PC-3 (cell line): ENCODE measurements at regions not wholly inside any gene's neighbourhood (a gene's known extent, or its start where the extent isn't known, plus 50 kb on each side); places are given as distances from the start of the nearest gene placed in this dataset.

ENCODE experiments used
- ATAC-seq: fragments of 200-7000 bp; cut with Tn5 transposase; 2 replicates; pipeline ENCODE4 v1.9.1; 2020; ENCODE audit warnings: mild to moderate bottlenecking, moderate library complexity
- BruUV-seq: library from RNA; stranded (reverse); fragments of 400-500 nt; replicated peaks from 2 replicates; lab custom pipeline; 2021; lab: Mats Ljungman, UMichigan
- CTCF ChIA-PET: fragments of 300-600 bp; sonication (Branson Sonifier 250); formaldehyde crosslinking; loops from one replicate; lab custom pipeline; 2022; ENCODE audit warnings: antibody characterized with exemption; lab: Charles Lee
- POLR2A ChIA-PET: fragments of 300-600 bp; sonication (Branson Sonifier 250); formaldehyde crosslinking; loops from one replicate; lab custom pipeline; 2022; ENCODE audit warnings: antibody characterized with exemption; ENCODE audit not compliant: unreplicated experiment; lab: Charles Lee
- DNase-seq: peaks from one replicate; pipeline ENCODE4 v3.0.0-alpha.2; 2015
- H2AFZ ChIP-seq: fragments of 300-600 bp; sonication (generic); 2 replicates; pipeline ENCODE4 v1.6.0; 2016; ENCODE audit warnings: antibody characterized with exemption, low read length
- H3F3A ChIP-seq: fragments of 300-600 bp; sonication (generic); one replicate; pipeline ENCODE4 v1.6.0; 2017; ENCODE audit warnings: antibody characterized with exemption, low read length, control low read depth, mild to moderate bottlenecking; ENCODE audit not compliant: unreplicated experiment
- H3K27ac ChIP-seq: fragments of 300-600 bp; sonication (generic); 2 replicates; pipeline ENCODE4 v1.5.1; 2016; ENCODE audit warnings: mild to moderate bottlenecking, low read length
- H3K27me3 ChIP-seq: fragments of 300-600 bp; sonication (generic); 2 replicates; pipeline ENCODE4 v1.6.1; 2016; ENCODE audit warnings: low read length, mixed read lengths
- H3K36me3 ChIP-seq: fragments of 300-600 bp; sonication (generic); 2 replicates; pipeline ENCODE4 v1.6.1; 2016; ENCODE audit warnings: low read depth, mixed run types, low read length, mixed read lengths
- H3K4me1 ChIP-seq: fragments of 300-600 bp; sonication (generic); 2 replicates; pipeline ENCODE4 v1.5.1; 2016; ENCODE audit warnings: low read length; ENCODE audit not compliant: insufficient read depth
- H3K4me2 ChIP-seq: fragments of 300-600 bp; sonication (generic); 2 replicates; pipeline ENCODE4 v1.6.0; 2016; ENCODE audit warnings: low read length
- H3K4me3 ChIP-seq: fragments of 300-600 bp; sonication (generic); 2 replicates; pipeline ENCODE4 v1.5.1; 2016; ENCODE audit warnings: mild to moderate bottlenecking, low read length, mixed read lengths
- H3K79me2 ChIP-seq: fragments of 300-600 bp; sonication (generic); 2 replicates; pipeline ENCODE4 v1.6.1; 2017; ENCODE audit warnings: low read length, mixed read lengths
- H3K9ac ChIP-seq: fragments of 300-600 bp; sonication (generic); 2 replicates; pipeline ENCODE4 v1.6.0; 2016; ENCODE audit warnings: mild to moderate bottlenecking, low read length
- H3K9me2 ChIP-seq: fragments of 300-600 bp; sonication (generic); replicated peaks from 2 replicates; pipeline ENCODE4 v1.6.1; 2016; ENCODE audit warnings: mixed run types, low read length, mixed read lengths
- H3K9me3 ChIP-seq: fragments of 300-600 bp; sonication (generic); 2 replicates; pipeline ENCODE4 v1.6.1; 2016; ENCODE audit warnings: low read length, mixed read lengths
- H4K20me1 ChIP-seq: fragments of 300-600 bp; sonication (generic); 2 replicates; pipeline ENCODE4 v1.6.1; 2016; ENCODE audit warnings: low read length, mixed read lengths
- CTCF ChIP-seq: fragments of 300-600 bp; sonication (generic); conservative IDR thresholded peaks from 2 replicates; pipeline ENCODE4 v1.5.1; 2017; ENCODE audit warnings: antibody characterized with exemption, low read depth, mild to moderate bottlenecking, low read length
- EZH2 ChIP-seq: fragments of 300-600 bp; sonication (generic); IDR thresholded peaks from one replicate; pipeline ENCODE4 v1.6.1; 2017; ENCODE audit warnings: antibody characterized with exemption, mild to moderate bottlenecking, low read length; ENCODE audit not compliant: unreplicated experiment
- EZH2phosphoT487 ChIP-seq: fragments of 300-600 bp; sonication (generic); IDR thresholded peaks from 2 replicates; pipeline ENCODE4 v1.6.1; 2018; ENCODE audit warnings: mild to moderate bottlenecking, antibody characterized with exemption, low read length, borderline replicate concordance
- intact Hi-C: fragments of 100-400 bp; cut with micrococcal nuclease; formaldehyde crosslinking; loops from 2 replicates; pipeline ENCODE4 v1.9.0; 2023

- CTCF ChIA-PET: no interaction called here
Observed at GRCh38 chr6:163955096-163955495, 540.6 kb downstream of the QKI start.

GRCh38 chr6:163954088-163954775 lies 539.7 kb downstream of the QKI start:
- H3K4me2 ChIP-seq: no peak overlapping the region
- intact Hi-C loops: loop anchor here (10.0 kb wide), 1 partner anchor 529 kb away; no protein-coding TSS in a partner anchor
- H3K36me3 ChIP-seq: no peaks in the 10 kb centered on the region
- CTCF ChIA-PET: no interaction called here
- H3F3A ChIP-seq: no peaks in the 10 kb centered on the region
- POLR2A ChIA-PET: no interaction called here
- no peaks in the 10 kb centered on the region for H3K9me3 ChIP-seq
- DNase-seq (no peak), ATAC-seq (no peak)
- no peak overlapping the region for H3K4me3 ChIP-seq
- H3K27ac ChIP-seq: no peak overlapping the region
- H3K4me1 ChIP-seq: no peaks in the 10 kb centered on the region
- no peak overlapping the region for H2AFZ ChIP-seq
- no peak overlapping the region for H3K9ac ChIP-seq
- H3K79me2 ChIP-seq: no peaks in the 10 kb centered on the region
- BruUV-seq: no TSS peak
- no peaks in the 10 kb centered on the region for H3K9me2 ChIP-seq
- TF ChIP-seq EZH2: no peak
- TF ChIP-seq CTCF: no peak
- TF ChIP-seq EZH2phosphoT487: no peak
- H3K27me3 ChIP-seq: peaks cover 18% of the 10 kb centered on the region
- H4K20me1 ChIP-seq: no peaks in the 10 kb centered on the region

More at GRCh38 chr6:163955096-163955495, 540.6 kb downstream of the QKI start:
- Histone ChIP-seq H3K36me3 (no peaks in the 10 kb centered on the region), H3K9ac (no peak overlapping the region), H3K4me1 (no peaks in the 10 kb centered on the region), H3K9me3 (no peaks in the 10 kb centered on the region), H3K27ac (no peak overlapping the region), H3K9me2 (no peaks in the 10 kb centered on the region), H4K20me1 (no peaks in the 10 kb centered on the region), H3K4me3 (no peak overlapping the region), H2AFZ (no peak overlapping the region), H3K79me2 (no peaks in the 10 kb centered on the region), H3F3A (no peaks in the 10 kb centered on the region), H3K27me3 (peaks cover 18% of the 10 kb centered on the region), H3K4me2 (no peak overlapping the region)
- intact Hi-C loops: loop anchor here (10.0 kb wide), 1 partner anchor 530 kb away; no protein-coding TSS in a partner anchor
- DNase-seq: no peak
- BruUV-seq: no TSS peak
- no peak for TF ChIP-seq EZH2
- no peak for TF ChIP-seq CTCF
- no peak for TF ChIP-seq EZH2phosphoT487
- ATAC-seq: no peak
- POLR2A ChIA-PET: no interaction called here

- Histone ChIP-seq H3K4me3 (no peak overlapping the region), H3K36me3 (no peaks in the 10 kb centered on the region), H3K9me3 (no peaks in the 10 kb centered on the region), H3K9ac (no peak overlapping the region), H3K27ac (no peak overlapping the region), H3K4me2 (no peak overlapping the region), H3K79me2 (no peaks in the 10 kb centered on the region), H4K20me1 (no peaks in the 10 kb centered on the region), H3K9me2 (no peaks in the 10 kb centered on the region), H3F3A (no peaks in the 10 kb centered on the region), H3K27me3 (peaks cover 18% of the 10 kb centered on the region), H2AFZ (no peak overlapping the region), H3K4me1 (no peaks in the 10 kb centered on the region)
- no peak for ATAC-seq
- no peak for TF ChIP-seq EZH2
- TF ChIP-seq CTCF: no peak
- no peak for TF ChIP-seq EZH2phosphoT487
- POLR2A ChIA-PET: no interaction called here
- intact Hi-C loops: loop anchor here (10.0 kb wide), 1 partner anchor 527 kb away; no protein-coding TSS in a partner anchor
- DNase-seq: no peak
- CTCF ChIA-PET: no interaction called here
- no TSS peak for BruUV-seq
Observed at GRCh38 chr6:163952005-163952404, 537.5 kb downstream of the QKI start.
